Stomach (tissue), 4 donors: ENCODE measurements at regions not wholly inside any gene's neighbourhood (a gene's known extent, or its start where the extent isn't known, plus 50 kb on each side); places are given as distances from the start of the nearest gene placed in this dataset.

Experiments
- EP300 ChIP-seq: sonication (generic); formaldehyde crosslinking; IDR thresholded peaks from one replicate; pipeline ENCODE4 v1.6.1; 2017; ENCODE audit warnings: antibody characterized with exemption
- POLR2A ChIP-seq, 4 donors: fragments of 450-650 bp; IDR thresholded peaks; one replicate each; pipeline ENCODE4 v1.6.1; 2016; ENCODE audit warnings: antibody characterized with exemption in 4 of 4, control low read depth in 2 of 4, mild to moderate bottlenecking in 1 of 4, moderate library complexity in 1 of 4
- TF ChIP-seq, protein P1 (sequence below), 7 experiments: fragments of 450-650 bp in 4 of 7; fragments of 200-600 bp in 3 of 7; sonication (generic) in 3 of 7; IDR thresholded peaks; one replicate each; pipeline ENCODE4 v1.5.1; 2016 to 2019; ENCODE audit warnings: antibody characterized with exemption in 7 of 7, control low read depth in 2 of 7, mild to moderate bottlenecking in 1 of 7

DNA sequence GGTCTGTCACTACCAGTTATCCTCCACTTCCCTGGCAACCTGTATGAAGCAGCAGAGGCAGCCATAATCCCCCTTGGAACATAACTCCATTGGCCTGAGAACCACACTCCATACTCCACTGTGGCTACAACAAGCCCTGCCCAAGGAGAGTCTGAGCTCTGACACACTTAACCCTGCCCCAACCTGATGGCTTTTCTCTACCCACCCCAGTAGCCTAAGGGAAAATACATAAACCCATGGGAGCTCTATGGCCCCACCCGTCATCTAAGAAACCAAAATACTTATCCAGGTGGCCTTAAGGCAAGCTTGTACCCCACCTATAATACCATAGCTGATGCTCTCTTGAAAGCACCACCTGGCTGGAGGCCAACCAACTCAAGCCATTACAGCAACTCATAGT is 324.8 kb upstream of the GLI3 start:
- TF ChIP-seq, protein P1, sequence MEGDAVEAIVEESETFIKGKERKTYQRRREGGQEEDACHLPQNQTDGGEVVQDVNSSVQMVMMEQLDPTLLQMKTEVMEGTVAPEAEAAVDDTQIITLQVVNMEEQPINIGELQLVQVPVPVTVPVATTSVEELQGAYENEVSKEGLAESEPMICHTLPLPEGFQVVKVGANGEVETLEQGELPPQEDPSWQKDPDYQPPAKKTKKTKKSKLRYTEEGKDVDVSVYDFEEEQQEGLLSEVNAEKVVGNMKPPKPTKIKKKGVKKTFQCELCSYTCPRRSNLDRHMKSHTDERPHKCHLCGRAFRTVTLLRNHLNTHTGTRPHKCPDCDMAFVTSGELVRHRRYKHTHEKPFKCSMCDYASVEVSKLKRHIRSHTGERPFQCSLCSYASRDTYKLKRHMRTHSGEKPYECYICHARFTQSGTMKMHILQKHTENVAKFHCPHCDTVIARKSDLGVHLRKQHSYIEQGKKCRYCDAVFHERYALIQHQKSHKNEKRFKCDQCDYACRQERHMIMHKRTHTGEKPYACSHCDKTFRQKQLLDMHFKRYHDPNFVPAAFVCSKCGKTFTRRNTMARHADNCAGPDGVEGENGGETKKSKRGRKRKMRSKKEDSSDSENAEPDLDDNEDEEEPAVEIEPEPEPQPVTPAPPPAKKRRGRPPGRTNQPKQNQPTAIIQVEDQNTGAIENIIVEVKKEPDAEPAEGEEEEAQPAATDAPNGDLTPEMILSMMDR (IDR thresholded peaks at IDR 0.05), result no peak
- no peak for TF ChIP-seq POLR2A (IDR thresholded peaks at IDR 0.05)
- TF ChIP-seq EP300, result no peak
